Neuronal stem cell (in vitro differentiated cells): ENCODE measurements at regions not wholly inside any gene's neighbourhood (a gene's known extent, or its start where the extent isn't known, plus 50 kb on each side); places are given as distances from the start of the nearest gene placed in this dataset.

Experiments used
- DNase-seq: peaks from one replicate; pipeline ENCODE4 v3.0.0-alpha.2; 2013; ENCODE audit warnings: low spot score
- H2AFZ ChIP-seq: one replicate; pipeline ENCODE4 v1.6.1; 2013; ENCODE audit warnings: mild to moderate bottlenecking, low read length, inconsistent platforms
- H2AK5ac ChIP-seq: 2 replicates; pipeline ENCODE4 v1.6.1; 2013; ENCODE audit warnings: low read depth, mild to moderate bottlenecking, inconsistent platforms, low read length, moderate library complexity, mixed read lengths
- H2BK120ac ChIP-seq: 2 replicates; pipeline ENCODE4 v1.6.1; 2013; ENCODE audit warnings: low read depth, mild to moderate bottlenecking, inconsistent platforms, low read length, moderate library complexity, mixed read lengths
- H2BK12ac ChIP-seq: one replicate; pipeline ENCODE4 v1.6.1; 2013; ENCODE audit warnings: low read length, inconsistent platforms
- H2BK15ac ChIP-seq: 2 replicates; pipeline ENCODE4 v1.6.1; 2013; ENCODE audit warnings: mild to moderate bottlenecking, low read length, inconsistent platforms, mixed read lengths
- H2BK5ac ChIP-seq: one replicate; pipeline ENCODE4 v1.6.1; 2013; ENCODE audit warnings: inconsistent platforms, mild to moderate bottlenecking, low read length, moderate library complexity
- H3K14ac ChIP-seq: one replicate; pipeline ENCODE4 v1.6.1; 2013; ENCODE audit warnings: low read length, inconsistent platforms
- H3K18ac ChIP-seq: 2 replicates; pipeline ENCODE4 v1.6.1; 2013; ENCODE audit warnings: low read length, inconsistent platforms
- H3K23ac ChIP-seq: 2 replicates; pipeline ENCODE4 v1.6.1; 2013; ENCODE audit warnings: low read depth, mild to moderate bottlenecking, mixed read lengths, low read length, inconsistent platforms; ENCODE audit not compliant: poor library complexity
- H3K27ac ChIP-seq: replicated peaks from 3 replicates; pipeline ENCODE4 v1.5.1; 2013; ENCODE audit warnings: low read length, inconsistent platforms
- H3K27me3 ChIP-seq, 3 experiments: 2 replicates each; pipeline ENCODE4 v1.6.1; 2013; ENCODE audit warnings: low read length in 3 of 3, mild to moderate bottlenecking in 2 of 3, inconsistent platforms in 1 of 3, low read depth in 1 of 3, mixed read lengths in 1 of 3, moderate library complexity in 1 of 3; ENCODE audit not compliant: control insufficient read depth in 3 of 3, insufficient read depth in 3 of 3
- H3K36me3 ChIP-seq, 2 donors: replicated peaks in 1 of 2; 2 replicates each; pipeline ENCODE4 v1.6.1; 2013; ENCODE audit warnings: low read length in 2 of 2; ENCODE audit not compliant: control insufficient read depth in 2 of 2, insufficient read depth in 2 of 2
- H3K4ac ChIP-seq: 2 replicates; pipeline ENCODE4 v1.6.1; 2013; ENCODE audit warnings: inconsistent platforms, mild to moderate bottlenecking, low read length, moderate library complexity
- H3K4me1 ChIP-seq, 2 donors: 1 replicate in 1 of 2; 2 replicates in 1 of 2; pipeline ENCODE4 v1.6.1; 2013; ENCODE audit warnings: low read length in 2 of 2, low read depth in 1 of 2; ENCODE audit not compliant: control insufficient read depth in 2 of 2, insufficient read depth in 1 of 2
- H3K4me2 ChIP-seq: one replicate; pipeline ENCODE4 v1.6.1; 2013; ENCODE audit warnings: mild to moderate bottlenecking, low read length, inconsistent platforms; ENCODE audit not compliant: insufficient read depth, poor library complexity, severe bottlenecking
- H3K4me3 ChIP-seq, 2 donors: 2 replicates each; pipeline ENCODE4 v1.5.1; 2013; ENCODE audit warnings: low read length in 2 of 2, mild to moderate bottlenecking in 2 of 2, inconsistent platforms in 1 of 2, moderate library complexity in 1 of 2
- H3K79me1 ChIP-seq: one replicate; pipeline ENCODE4 v1.6.1; 2013; ENCODE audit warnings: low read depth, mild to moderate bottlenecking, inconsistent platforms, low read length, moderate library complexity
- H3K9ac ChIP-seq: one replicate; pipeline ENCODE4 v1.6.1; 2013; ENCODE audit warnings: mild to moderate bottlenecking, low read depth, low read length, inconsistent platforms; ENCODE audit not compliant: poor library complexity
- H3K9me3 ChIP-seq, 2 donors: replicated peaks in 1 of 2; 2 replicates each; pipeline versions ENCODE3 to v1.6.1; 2013; ENCODE audit warnings: low read length in 2 of 2, mild to moderate bottlenecking in 2 of 2, inconsistent platforms in 1 of 2, low read depth in 1 of 2, mixed read lengths in 1 of 2, moderate library complexity in 1 of 2; ENCODE audit not compliant: control insufficient read depth in 2 of 2, insufficient read depth in 1 of 2
- H4K8ac ChIP-seq: one replicate; pipeline ENCODE4 v1.6.1; 2013; ENCODE audit warnings: low read depth, mild to moderate bottlenecking, inconsistent platforms, low read length, moderate library complexity
- H4K91ac ChIP-seq: one replicate; pipeline ENCODE4 v1.6.1; 2013; ENCODE audit warnings: low read length, low read depth, mild to moderate bottlenecking, inconsistent platforms; ENCODE audit not compliant: poor library complexity
- WGBS, 2 donors: extraction: QIAGEN DNeasy Blood & Tissue Kit; methylation state at CpG; one replicate each; pipeline ENCODE4 v1.1.7; 2013; ENCODE audit warnings: missing lambda C conversion rate in 2 of 2, mixed read lengths in 1 of 2; ENCODE audit not compliant: insufficient read length in 2 of 2, insufficient replicate concordance in 1 of 2; ENCODE audit errors: extremely low coverage in 2 of 2; 5-methylcytosine and 5-hydroxymethylcytosine counted together

- WGBS, 2 donors: no CpG with 5 or more reads among the region's 1 CpG
- H3K27me3 ChIP-seq: no peaks in the 10 kb centered on the region
- no peak overlapping the region for H2BK120ac ChIP-seq
- H3K4me3 ChIP-seq: no peak overlapping the region
- no peak overlapping the region for H3K23ac ChIP-seq
- no peak overlapping the region for H3K4ac ChIP-seq
- H3K9me3 ChIP-seq: no peaks in the 10 kb centered on the region
- no peaks in the 10 kb centered on the region for H3K79me1 ChIP-seq
- H4K8ac ChIP-seq: no peak overlapping the region
- H3K9ac ChIP-seq: no peak overlapping the region
- no peak for DNase-seq
- no peak overlapping the region for H3K14ac ChIP-seq
- peak overlapping the region; percentile 47 for H2AFZ ChIP-seq
- no peak overlapping the region for H3K18ac ChIP-seq
- H3K4me2 ChIP-seq: no peak overlapping the region
- no peak overlapping the region for H2BK5ac ChIP-seq
- no peaks in the 10 kb centered on the region for H3K4me1 ChIP-seq
- no peak overlapping the region for H2AK5ac ChIP-seq
- H3K36me3 ChIP-seq: no peaks in the 10 kb centered on the region
- no peak overlapping the region for H2BK15ac ChIP-seq
- no peak overlapping the region for H4K91ac ChIP-seq
- H2BK12ac ChIP-seq: no peak overlapping the region
- no peak overlapping the region for H3K27ac ChIP-seq
Measured at GRCh38 chr13:60893801-60894200, 496.8 kb downstream of the TDRD3 start.

DNA sequence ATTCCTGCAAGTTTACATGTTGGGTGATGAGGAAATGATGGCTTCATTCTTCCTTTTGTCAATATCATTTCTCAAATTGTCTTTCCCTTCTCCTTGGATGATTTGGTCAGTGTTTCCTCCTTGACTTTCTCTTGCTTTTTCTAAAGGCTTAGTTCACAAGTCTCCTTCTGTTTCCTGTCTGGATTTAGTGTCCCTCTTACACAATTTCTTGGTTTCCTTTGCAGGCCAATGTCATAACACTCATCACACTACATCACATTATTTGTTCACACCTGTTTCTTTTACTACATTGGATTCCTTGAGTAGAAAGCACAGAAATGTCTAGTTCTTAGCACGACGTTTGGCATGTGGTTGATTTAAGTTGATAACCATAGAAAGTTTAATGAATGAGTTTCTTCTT lies 490.7 kb downstream of the TDRD3 start:
- H2BK120ac ChIP-seq: no peak overlapping the region
- H2AK5ac ChIP-seq: no peak overlapping the region
- no peak overlapping the region for H3K4ac ChIP-seq
- no peak overlapping the region for H3K23ac ChIP-seq
- no peak overlapping the region for H3K14ac ChIP-seq
- DNase-seq: no peak
- H3K27me3 ChIP-seq: no peaks in the 10 kb centered on the region
- H3K9ac ChIP-seq: no peak overlapping the region
- H4K91ac ChIP-seq: no peak overlapping the region
- H3K36me3 ChIP-seq: no peaks in the 10 kb centered on the region
- no peaks in the 10 kb centered on the region for H3K9me3 ChIP-seq
- no peak overlapping the region for H3K4me2 ChIP-seq
- H2BK5ac ChIP-seq: no peak overlapping the region
- no CpG with 5 or more reads among the region's 2 CpGs for WGBS, 2 donors
- no peak overlapping the region for H3K18ac ChIP-seq
- no peak overlapping the region for H3K27ac ChIP-seq
- H2BK15ac ChIP-seq: no peak overlapping the region
- no peak overlapping the region for H2BK12ac ChIP-seq
- no peak overlapping the region for H4K8ac ChIP-seq
- no peak overlapping the region for H3K4me3 ChIP-seq
- H2AFZ ChIP-seq: no peak overlapping the region
- peaks cover 0 to 2% of the 10 kb centered on the region in 2 donors for H3K4me1 ChIP-seq
- H3K79me1 ChIP-seq: no peaks in the 10 kb centered on the region

DNA sequence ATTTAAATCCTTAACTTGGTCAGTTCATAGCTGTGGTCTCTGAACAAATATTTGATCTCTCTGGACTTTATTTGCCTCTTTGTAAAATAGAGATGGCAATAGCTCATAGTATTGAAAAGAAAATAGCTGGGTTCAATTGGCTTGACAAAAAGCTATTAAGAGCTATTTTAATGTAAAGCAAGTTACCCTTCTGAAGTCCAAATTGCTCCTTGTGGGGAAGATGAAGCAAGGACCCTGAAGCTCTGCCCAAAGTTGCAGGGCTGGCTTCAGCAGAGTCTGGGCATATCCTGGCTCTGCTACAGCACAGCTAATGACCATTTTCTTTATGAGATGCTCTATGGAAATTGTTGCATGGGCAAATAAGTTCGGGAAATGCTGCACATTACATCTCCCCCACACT lies 484.5 kb downstream of the TDRD3 start:
- no peak overlapping the region for H3K4me2 ChIP-seq
- H2BK120ac ChIP-seq: no peak overlapping the region
- WGBS, 2 donors: no CpG with 5 or more reads among the region's 1 CpG
- H3K23ac ChIP-seq: no peak overlapping the region
- H2AK5ac ChIP-seq: no peak overlapping the region
- H2BK15ac ChIP-seq: no peak overlapping the region
- H3K36me3 ChIP-seq: no peaks in the 10 kb centered on the region
- no peaks in the 10 kb centered on the region for H3K27me3 ChIP-seq
- no peaks in the 10 kb centered on the region for H3K79me1 ChIP-seq
- no peak overlapping the region for H2BK5ac ChIP-seq
- no peaks in the 10 kb centered on the region for H3K9me3 ChIP-seq
- no peak overlapping the region for H2BK12ac ChIP-seq
- H4K91ac ChIP-seq: no peak overlapping the region
- H2AFZ ChIP-seq: no peak overlapping the region
- H3K14ac ChIP-seq: no peak overlapping the region
- H3K4ac ChIP-seq: no peak overlapping the region
- H4K8ac ChIP-seq: no peak overlapping the region
- no peak overlapping the region for H3K4me3 ChIP-seq
- H3K18ac ChIP-seq: no peak overlapping the region
- no peak for DNase-seq
- H3K27ac ChIP-seq: no peak overlapping the region
- H3K4me1 ChIP-seq: peaks cover 0 to 2% of the 10 kb centered on the region in 2 donors
- no peak overlapping the region for H3K9ac ChIP-seq

DNA sequence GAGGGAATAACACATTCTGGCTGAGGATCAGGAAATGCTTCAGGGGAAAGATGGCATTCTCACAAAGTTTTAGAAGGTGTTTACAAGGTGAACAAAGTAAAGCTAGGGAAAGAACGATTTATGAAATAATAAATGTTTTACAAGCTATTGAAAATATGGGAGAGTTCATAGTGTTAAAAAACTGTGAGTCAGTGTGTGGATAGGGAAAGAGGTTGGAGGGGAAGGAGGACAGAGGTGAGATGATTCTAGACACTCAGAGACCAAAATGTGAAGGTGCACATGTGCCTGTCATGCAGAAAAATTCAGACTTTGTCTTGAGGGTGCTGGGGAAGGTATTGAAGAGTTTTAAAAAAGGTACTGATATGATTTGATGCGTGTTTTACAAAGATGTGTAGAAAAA lies 476.1 kb downstream of the TDRD3 start:
- Histone ChIP-seq H3K4me1 (no peaks in the 10 kb centered on the region), H3K4ac (no peak overlapping the region), H3K4me3 (no peak overlapping the region), H2BK15ac (no peak overlapping the region), H3K79me1 (no peaks in the 10 kb centered on the region), H2AK5ac (no peak overlapping the region), H3K27me3 (no peaks in the 10 kb centered on the region), H3K9me3 (no peaks in the 10 kb centered on the region), H4K8ac (no peak overlapping the region), H3K14ac (no peak overlapping the region), H2BK120ac (no peak overlapping the region), H3K36me3 (no peaks in the 10 kb centered on the region), H2BK5ac (no peak overlapping the region), H3K9ac (no peak overlapping the region), H3K23ac (no peak overlapping the region), H4K91ac (no peak overlapping the region), H2AFZ (no peak overlapping the region), H3K4me2 (no peak overlapping the region), H3K18ac (no peak overlapping the region), H3K27ac (no peak overlapping the region), H2BK12ac (no peak overlapping the region)
- WGBS, 2 donors: 100% methylated on average over 1 of the region's 2 CpGs
- DNase-seq: no peak
